Endothelial cell of umbilical vein (primary cell): ENCODE measurements at regions not wholly inside any gene's neighbourhood (a gene's known extent, or its start where the extent isn't known, plus 50 kb on each side); places are given as distances from the start of the nearest gene placed in this dataset.

Source experiments
- BruUV-seq: library from RNA; stranded (reverse); fragments of 400-500 nt; replicated peaks from 2 replicates; lab custom pipeline; 2021; lab: Mats Ljungman, UMichigan
- CTCF ChIA-PET: fragments of 300-600, 350-600 bp; sonication (Branson Sonifier 250); formaldehyde crosslinking; loops from one replicate; lab custom pipeline; 2021; ENCODE audit warnings: antibody characterized with exemption, inconsistent platforms; lab: Charles Lee
- POLR2A ChIA-PET: fragments of 300-600, 350-600 bp; sonication (Branson Sonifier 250); formaldehyde crosslinking; loops from one replicate; lab custom pipeline; 2021; ENCODE audit warnings: antibody characterized with exemption, inconsistent platforms; lab: Charles Lee
- DNase-seq: peaks from one replicate; pipeline ENCODE4 v3.0.0-alpha.2; 2011; ENCODE audit warnings: low read depth, low spot score
- FAIRE-seq: peaks from 2 replicates; lab custom pipeline; 2011; peaks lifted over from hg19 to GRCh38; lab: Jason Lieb, UNC
- H2AFZ ChIP-seq: 2 replicates; pipeline ENCODE4 v1.6.0; 2012; ENCODE audit warnings: low read depth, low read length, control low read depth, inconsistent platforms
- H3K27ac ChIP-seq: 2 replicates; pipeline ENCODE4 v1.5.1; 2011; ENCODE audit warnings: low read depth, mild to moderate bottlenecking, control low read depth, low read length, moderate library complexity; ENCODE audit not compliant: insufficient read depth
- H3K27me3 ChIP-seq, 2 experiments: 2 replicates each; pipeline versions ENCODE4 v1.6.0 to v1.6.1; 2011; ENCODE audit warnings: low read length in 2 of 2, mixed read lengths in 1 of 2; ENCODE audit not compliant: control insufficient read depth in 2 of 2, insufficient read depth in 2 of 2
- H3K36me3 ChIP-seq, 2 experiments: 2 replicates in 1 of 2; 3 replicates in 1 of 2; pipeline ENCODE4 v1.5.1; 2011; ENCODE audit warnings: low read length in 2 of 2, mild to moderate bottlenecking in 1 of 2, moderate library complexity in 1 of 2; ENCODE audit not compliant: control insufficient read depth in 2 of 2, insufficient read depth in 2 of 2; ENCODE audit errors: extremely low read depth in 1 of 2
- H3K4me1 ChIP-seq: 3 replicates; pipeline ENCODE4 v1.5.1; 2011; ENCODE audit warnings: mild to moderate bottlenecking, low read length; ENCODE audit not compliant: control insufficient read depth, insufficient read depth; ENCODE audit errors: extremely low read depth
- H3K4me2 ChIP-seq: 2 replicates; pipeline ENCODE4 v1.6.1; 2011; ENCODE audit warnings: low read length, control low read depth, mixed read lengths; ENCODE audit not compliant: insufficient read depth
- H3K4me3 ChIP-seq, 3 experiments: fragments of 200-600 bp in 1 of 3; sonication (generic), shearing (Covaris generic) in 1 of 3; replicated peaks in 1 of 3; 2 replicates each; pipeline ENCODE4 v1.5.1; 2011 to 2016; ENCODE audit warnings: control low read depth in 3 of 3, low read length in 3 of 3, mild to moderate bottlenecking in 2 of 3, inconsistent platforms in 1 of 3, low read depth in 1 of 3, moderate library complexity in 1 of 3; ENCODE audit not compliant: insufficient read depth in 1 of 3
- H3K79me2 ChIP-seq: 2 replicates; pipeline ENCODE4 v1.6.0; 2012; ENCODE audit warnings: low read length, inconsistent platforms; ENCODE audit not compliant: control insufficient read depth, insufficient read depth
- H3K9ac ChIP-seq: replicated peaks from 2 replicates; pipeline ENCODE3; 2011; ENCODE audit warnings: low read length, control low read depth; ENCODE audit not compliant: insufficient read depth; ENCODE audit errors: extremely low read depth
- H3K9me1 ChIP-seq: replicated peaks from 3 replicates; pipeline ENCODE4 v1.6.0; 2011; ENCODE audit warnings: mild to moderate bottlenecking, low read length; ENCODE audit not compliant: control insufficient read depth, insufficient read depth; ENCODE audit errors: extremely low read depth
- H3K9me3 ChIP-seq: replicated peaks from 2 replicates; pipeline ENCODE4 v1.5.1; 2012; ENCODE audit warnings: low read length, inconsistent platforms; ENCODE audit not compliant: control insufficient read depth, insufficient read depth
- H4K20me1 ChIP-seq: replicated peaks from 2 replicates; pipeline ENCODE3; 2011; ENCODE audit warnings: mild to moderate bottlenecking, low read length; ENCODE audit not compliant: control insufficient read depth, insufficient read depth; ENCODE audit errors: extremely low read depth
- CTCF ChIP-seq, 2 donors: IDR thresholded peaks; 1 replicate in 1 of 2; 2 replicates in 1 of 2; pipeline ENCODE4 v1.5.1; 2011; ENCODE audit warnings: low read length in 2 of 2, mild to moderate bottlenecking in 2 of 2, moderate library complexity in 2 of 2, control low read depth in 1 of 2, inconsistent platforms in 1 of 2, low read depth in 1 of 2; ENCODE audit not compliant: insufficient read depth in 1 of 2; ENCODE audit errors: extremely low read depth in 1 of 2
- EZH2 ChIP-seq: IDR thresholded peaks from 2 replicates; pipeline ENCODE4 v1.6.1; 2012; ENCODE audit warnings: borderline replicate concordance, low read depth, mild to moderate bottlenecking, moderate library complexity, low read length, inconsistent platforms; ENCODE audit not compliant: severe bottlenecking
- FOS ChIP-seq: IDR thresholded peaks from 2 replicates; pipeline ENCODE4 v1.6.1; 2011; ENCODE audit warnings: mild to moderate bottlenecking, low read length, moderate library complexity, borderline replicate concordance; ENCODE audit not compliant: insufficient read depth
- MYC ChIP-seq: IDR thresholded peaks from one replicate; pipeline ENCODE4 v1.6.1; 2011; ENCODE audit warnings: mild to moderate bottlenecking, low read depth, low read length
- POLR2A ChIP-seq: IDR thresholded peaks from 2 replicates; pipeline ENCODE4 v1.6.1; 2012; ENCODE audit warnings: low read depth, mild to moderate bottlenecking, control low read depth, low read length
- POLR2AphosphoS5 ChIP-seq: IDR thresholded peaks from 2 replicates; pipeline ENCODE4 v1.6.1; 2012; ENCODE audit warnings: low read depth, mild to moderate bottlenecking, control low read depth, low read length, moderate library complexity; ENCODE audit not compliant: insufficient read depth
- dilution Hi-C: fragments of 300-500 bp; cut with MboI; formaldehyde crosslinking; loops from one replicate; pipeline ENCODE4 v1.15.0; 2019; ENCODE audit warnings: low sequenced_read_pairs; ENCODE audit not compliant: extremely low pct_ligation_motif_present
- intact Hi-C: fragments of 100-400 bp; cut with micrococcal nuclease; formaldehyde crosslinking; loops from one replicate; pipeline ENCODE4 v1.10.0; 2022
- TF ChIP-seq, protein P1 (sequence below): IDR thresholded peaks from 2 replicates; pipeline ENCODE4 v1.6.1; 2011; ENCODE audit not compliant: insufficient read depth, insufficient read length

DNA sequence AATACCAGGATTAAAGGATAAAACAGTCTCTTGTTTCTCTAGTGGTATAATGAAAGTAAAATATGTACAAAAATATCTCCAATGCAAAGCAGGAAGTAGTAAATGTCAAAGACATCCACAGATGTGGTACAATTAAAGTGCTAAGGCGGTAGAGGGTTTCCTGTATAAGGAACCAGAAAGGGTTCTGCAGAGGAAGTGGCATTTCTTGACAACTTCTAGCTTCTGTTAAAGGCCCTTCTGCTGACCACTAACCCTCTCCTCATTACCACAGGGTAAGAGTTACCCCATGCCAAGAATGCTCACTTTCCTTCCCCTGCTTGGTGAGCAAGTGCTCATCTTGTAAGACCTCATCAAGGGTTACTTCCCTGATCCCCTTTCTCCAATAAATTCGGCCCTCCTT lies 883.6 kb upstream of the NR2F2 start:
- intact Hi-C loops, result no loop called here
- ChIA-PET POLR2A (no interaction called here), CTCF (interaction anchor here (0.6 to 2.2 kb wide), 2 partner anchors 12 to 874 kb away, joined by 3 to 7 read pairs; no protein-coding TSS in a partner anchor)
- H4K20me1 ChIP-seq, result no peaks in the 10 kb centered on the region
- no peak overlapping the region for H3K4me3 ChIP-seq
- no peak overlapping the region for H3K4me2 ChIP-seq
- no peak overlapping the region for H3K9ac ChIP-seq
- no peak overlapping the region for H3K27ac ChIP-seq
- peak; percentile 12 for FAIRE-seq
- H3K79me2 ChIP-seq, result no peaks in the 10 kb centered on the region
- dilution Hi-C loops, result no loop called here
- peak overlapping the region; percentile 16 for H2AFZ ChIP-seq
- H3K4me1 ChIP-seq, result peaks cover 15% of the 10 kb centered on the region
- H3K9me1 ChIP-seq, result no peaks in the 10 kb centered on the region
- BruUV-seq, result no TSS peak
- no peak for TF ChIP-seq MYC
- TF ChIP-seq CTCF (IDR thresholded peaks at IDR 0.05; ENCODE audit: extremely low read depth in 1 of 2, insufficient read depth in 1 of 2, low read depth in 1 of 2, low read length in 2 of 2), result no peak
- peak; percentile 48 for DNase-seq
- H3K36me3 ChIP-seq, result no peaks in the 10 kb centered on the region
- H3K27me3 ChIP-seq, result no peaks in the 10 kb centered on the region
- no peaks in the 10 kb centered on the region for H3K9me3 ChIP-seq

DNA sequence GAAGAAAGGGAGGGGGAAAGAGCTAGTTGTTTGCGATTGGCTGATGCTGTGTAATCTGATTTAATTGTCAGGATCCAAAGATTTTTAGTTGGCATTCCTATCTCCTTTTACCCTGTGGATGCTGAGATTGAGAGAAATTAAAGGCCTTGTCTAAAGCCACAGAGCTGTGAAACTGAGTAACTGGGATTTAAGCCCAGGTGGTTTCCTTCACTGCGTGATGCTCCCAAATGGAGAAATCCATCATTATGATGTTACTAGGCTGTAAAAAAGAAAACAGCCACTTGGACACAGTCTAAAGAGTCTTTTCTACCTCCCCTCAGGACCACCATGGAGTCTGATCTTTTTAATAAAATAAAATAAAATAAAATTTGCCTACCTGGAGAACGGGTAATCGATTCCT lies 883.0 kb upstream of the NR2F2 start:
- no peaks in the 10 kb centered on the region for H3K9me3 ChIP-seq
- no TSS peak for BruUV-seq
- intact Hi-C loops, result no loop called here
- H3K9me1 ChIP-seq, result no peaks in the 10 kb centered on the region
- DNase-seq, result no peak
- peaks cover 15% of the 10 kb centered on the region for H3K4me1 ChIP-seq
- no peaks in the 10 kb centered on the region for H3K36me3 ChIP-seq
- H3K27ac ChIP-seq, result no peak overlapping the region
- H3K27me3 ChIP-seq, result no peaks in the 10 kb centered on the region
- no peak overlapping the region for H2AFZ ChIP-seq
- ChIA-PET POLR2A (no interaction called here), CTCF (interaction anchor here (2.2 to 2.7 kb wide), 2 partner anchors 12 to 18 kb away, joined by 7 to 9 read pairs; no protein-coding TSS in a partner anchor)
- no peak overlapping the region for H3K4me3 ChIP-seq
- H4K20me1 ChIP-seq, result no peaks in the 10 kb centered on the region
- no peaks in the 10 kb centered on the region for H3K79me2 ChIP-seq
- TF ChIP-seq POLR2A (no peak), CTCF (IDR thresholded peaks at IDR 0.05; ENCODE audit: extremely low read depth in 1 of 2, insufficient read depth in 1 of 2, low read depth in 1 of 2, low read length in 2 of 2) (no peak), FOS (no peak), MYC (no peak), POLR2AphosphoS5 (no peak), EZH2 (no peak)
- TF ChIP-seq, protein P1, sequence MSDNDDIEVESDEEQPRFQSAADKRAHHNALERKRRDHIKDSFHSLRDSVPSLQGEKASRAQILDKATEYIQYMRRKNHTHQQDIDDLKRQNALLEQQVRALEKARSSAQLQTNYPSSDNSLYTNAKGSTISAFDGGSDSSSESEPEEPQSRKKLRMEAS, result no peak
- no peak overlapping the region for H3K4me2 ChIP-seq
- no peak overlapping the region for H3K9ac ChIP-seq
- dilution Hi-C loops, result no loop called here
- no peak for FAIRE-seq
